K562 (cell line): ENCODE measurements at regions not wholly inside any gene's neighbourhood (a gene's known extent, or its start where the extent isn't known, plus 50 kb on each side); places are given as distances from the start of the nearest gene placed in this dataset.

Experiments
- HNRNPH1 ChIP-seq: fragments of 200-400 bp; formaldehyde crosslinking; optimal IDR thresholded peaks from 2 replicates; pipeline ENCODE3; 2017; ENCODE audit warnings: low read depth, mild to moderate bottlenecking, low read length, moderate library complexity
- ZNF274 ChIP-seq: IDR thresholded peaks from 2 replicates; pipeline ENCODE4 v1.6.1; 2011; ENCODE audit warnings: low read depth, mild to moderate bottlenecking, low read length, moderate library complexity, borderline replicate concordance
- ZNF830 ChIP-seq: fragments of 250-450 bp; sonication (Bioruptor Pico); IDR thresholded peaks from 2 replicates; pipeline ENCODE4 v1.5.0; 2021; ENCODE audit warnings: mild to moderate bottlenecking
- TF ChIP-seq, protein P1 (sequence below): sonication (generic); formaldehyde crosslinking; IDR thresholded peaks from 2 replicates; pipeline ENCODE4 v1.8.0; 2022; ENCODE audit warnings: mild to moderate bottlenecking, missing genetic modification reagents, borderline replicate concordance
- TF ChIP-seq, protein P2 (sequence below), 3 experiments: IDR thresholded peaks in 2 of 3; conservative IDR thresholded peaks in 1 of 3; 2 replicates each; pipeline ENCODE4 v1.5.1; 2011 to 2012; ENCODE audit warnings: low read length in 3 of 3, mild to moderate bottlenecking in 3 of 3, control low read depth in 2 of 3, improper control_type of control experiment in 1 of 3, inconsistent platforms in 1 of 3, low read depth in 1 of 3, mixed read lengths in 1 of 3, moderate library complexity in 1 of 3; ENCODE audit not compliant: insufficient read depth in 2 of 3
- TF ChIP-seq, protein P3 (sequence below): fragments of 250-450 bp; sonication (Bioruptor Pico); IDR thresholded peaks from 2 replicates; pipeline ENCODE4 v1.4.0; 2020; ENCODE audit warnings: mild to moderate bottlenecking
- TF ChIP-seq, protein P4 (sequence below): sonication (generic); formaldehyde crosslinking; IDR thresholded peaks from 2 replicates; pipeline ENCODE4 v1.8.0; 2022; ENCODE audit warnings: mild to moderate bottlenecking, low read depth, missing genetic modification reagents

DNA sequence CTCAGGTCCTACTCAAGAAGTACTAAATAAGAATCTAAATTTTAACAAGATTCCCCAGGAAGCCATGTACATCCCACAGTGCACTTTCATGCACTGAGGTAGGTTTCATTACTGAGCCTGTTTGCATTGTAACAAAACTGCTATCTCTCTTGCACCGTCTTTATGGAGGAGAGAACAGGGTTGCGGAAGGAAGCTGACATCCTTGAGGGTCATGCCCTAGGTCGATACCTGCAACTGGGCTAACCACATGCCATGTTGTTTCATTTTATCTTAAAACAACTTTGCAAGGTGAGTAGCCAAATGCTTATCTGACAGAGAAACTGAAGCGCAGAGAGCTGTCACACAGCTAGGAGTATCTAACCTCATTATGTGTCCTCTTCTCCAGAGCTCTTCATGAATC is 656.3 kb upstream of the TENM4 start:
- TF ChIP-seq, protein P1, sequence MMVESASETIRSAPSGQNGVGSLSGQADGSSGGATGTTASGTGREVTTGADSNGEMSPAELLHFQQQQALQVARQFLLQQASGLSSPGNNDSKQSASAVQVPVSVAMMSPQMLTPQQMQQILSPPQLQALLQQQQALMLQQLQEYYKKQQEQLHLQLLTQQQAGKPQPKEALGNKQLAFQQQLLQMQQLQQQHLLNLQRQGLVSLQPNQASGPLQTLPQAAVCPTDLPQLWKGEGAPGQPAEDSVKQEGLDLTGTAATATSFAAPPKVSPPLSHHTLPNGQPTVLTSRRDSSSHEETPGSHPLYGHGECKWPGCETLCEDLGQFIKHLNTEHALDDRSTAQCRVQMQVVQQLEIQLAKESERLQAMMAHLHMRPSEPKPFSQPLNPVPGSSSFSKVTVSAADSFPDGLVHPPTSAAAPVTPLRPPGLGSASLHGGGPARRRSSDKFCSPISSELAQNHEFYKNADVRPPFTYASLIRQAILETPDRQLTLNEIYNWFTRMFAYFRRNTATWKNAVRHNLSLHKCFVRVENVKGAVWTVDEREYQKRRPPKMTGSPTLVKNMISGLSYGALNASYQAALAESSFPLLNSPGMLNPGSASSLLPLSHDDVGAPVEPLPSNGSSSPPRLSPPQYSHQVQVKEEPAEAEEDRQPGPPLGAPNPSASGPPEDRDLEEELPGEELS, result no peak
- TF ChIP-seq ZNF274, result no peak
- TF ChIP-seq, protein P2, sequence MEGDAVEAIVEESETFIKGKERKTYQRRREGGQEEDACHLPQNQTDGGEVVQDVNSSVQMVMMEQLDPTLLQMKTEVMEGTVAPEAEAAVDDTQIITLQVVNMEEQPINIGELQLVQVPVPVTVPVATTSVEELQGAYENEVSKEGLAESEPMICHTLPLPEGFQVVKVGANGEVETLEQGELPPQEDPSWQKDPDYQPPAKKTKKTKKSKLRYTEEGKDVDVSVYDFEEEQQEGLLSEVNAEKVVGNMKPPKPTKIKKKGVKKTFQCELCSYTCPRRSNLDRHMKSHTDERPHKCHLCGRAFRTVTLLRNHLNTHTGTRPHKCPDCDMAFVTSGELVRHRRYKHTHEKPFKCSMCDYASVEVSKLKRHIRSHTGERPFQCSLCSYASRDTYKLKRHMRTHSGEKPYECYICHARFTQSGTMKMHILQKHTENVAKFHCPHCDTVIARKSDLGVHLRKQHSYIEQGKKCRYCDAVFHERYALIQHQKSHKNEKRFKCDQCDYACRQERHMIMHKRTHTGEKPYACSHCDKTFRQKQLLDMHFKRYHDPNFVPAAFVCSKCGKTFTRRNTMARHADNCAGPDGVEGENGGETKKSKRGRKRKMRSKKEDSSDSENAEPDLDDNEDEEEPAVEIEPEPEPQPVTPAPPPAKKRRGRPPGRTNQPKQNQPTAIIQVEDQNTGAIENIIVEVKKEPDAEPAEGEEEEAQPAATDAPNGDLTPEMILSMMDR (IDR thresholded peaks at IDR 0.05 in 2 of 3, conservative IDR thresholded peaks at IDR 0.05 in 1 of 3; ENCODE audit: insufficient read depth in 2 of 3, low read depth in 1 of 3, low read length in 3 of 3), result no peak
- TF ChIP-seq, protein P3, sequence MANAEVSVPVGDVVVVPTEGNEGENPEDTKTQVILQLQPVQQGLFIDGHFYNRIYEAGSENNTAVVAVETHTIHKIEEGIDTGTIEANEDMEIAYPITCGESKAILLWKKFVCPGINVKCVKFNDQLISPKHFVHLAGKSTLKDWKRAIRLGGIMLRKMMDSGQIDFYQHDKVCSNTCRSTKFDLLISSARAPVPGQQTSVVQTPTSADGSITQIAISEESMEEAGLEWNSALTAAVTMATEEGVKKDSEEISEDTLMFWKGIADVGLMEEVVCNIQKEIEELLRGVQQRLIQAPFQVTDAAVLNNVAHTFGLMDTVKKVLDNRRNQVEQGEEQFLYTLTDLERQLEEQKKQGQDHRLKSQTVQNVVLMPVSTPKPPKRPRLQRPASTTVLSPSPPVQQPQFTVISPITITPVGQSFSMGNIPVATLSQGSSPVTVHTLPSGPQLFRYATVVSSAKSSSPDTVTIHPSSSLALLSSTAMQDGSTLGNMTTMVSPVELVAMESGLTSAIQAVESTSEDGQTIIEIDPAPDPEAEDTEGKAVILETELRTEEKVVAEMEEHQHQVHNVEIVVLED (CRISPR knock-in tag), result no peak
- TF ChIP-seq, protein P4, sequence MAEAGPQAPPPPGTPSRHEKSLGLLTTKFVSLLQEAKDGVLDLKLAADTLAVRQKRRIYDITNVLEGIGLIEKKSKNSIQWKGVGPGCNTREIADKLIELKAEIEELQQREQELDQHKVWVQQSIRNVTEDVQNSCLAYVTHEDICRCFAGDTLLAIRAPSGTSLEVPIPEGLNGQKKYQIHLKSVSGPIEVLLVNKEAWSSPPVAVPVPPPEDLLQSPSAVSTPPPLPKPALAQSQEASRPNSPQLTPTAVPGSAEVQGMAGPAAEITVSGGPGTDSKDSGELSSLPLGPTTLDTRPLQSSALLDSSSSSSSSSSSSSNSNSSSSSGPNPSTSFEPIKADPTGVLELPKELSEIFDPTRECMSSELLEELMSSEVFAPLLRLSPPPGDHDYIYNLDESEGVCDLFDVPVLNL (CRISPR knock-in tag), result no peak
- TF ChIP-seq ZNF830, result no peak
- no peak for TF ChIP-seq HNRNPH1
